ENCODE measurements at regions not wholly inside any gene's neighbourhood (a gene's known extent, or its start where the extent isn't known, plus 50 kb on each side); places are given as distances from the start of the nearest gene placed in this dataset.

- TF ChIP-seq CTCF (IDR thresholded peaks at IDR 0.05) (no peak), EP300 (IDR thresholded peaks at IDR 0.05) (no peak), POLR2A (IDR thresholded peaks at IDR 0.05) (no peak), POLR2AphosphoS5 (IDR thresholded peaks at IDR 0.05) (no peak)
These were observed 245.3 kb downstream of the QKI start for GRCh38 chr6:163659803-163660202.
